Stimulated activated CD8-positive, alpha-beta memory T cell treated with anti-CD3 and anti-CD28 coated beads, Interleukin-7, amount 100 ng/mL, for 4 hours (primary cell): ENCODE measurements at regions not wholly inside any gene's neighbourhood (a gene's known extent, or its start where the extent isn't known, plus 50 kb on each side); places are given as distances from the start of the nearest gene placed in this dataset.

Experiments
- DNase-seq, 2 donors: peaks; one replicate each; pipeline ENCODE4 v3.0.0-alpha.2; 2020; ENCODE audit warnings: low read depth in 2 of 2

- no peak for DNase-seq
These were observed 1092.3 kb downstream of the BCL11A start for GRCh38 chr2:59461127-59461526.

- no peak for DNase-seq
These were observed 1094.7 kb downstream of the BCL11A start for GRCh38 chr2:59458800-59459199.

- no peak for DNase-seq
These were observed 1097.2 kb downstream of the BCL11A start for GRCh38 chr2:59456285-59456684.

- no peak for DNase-seq
These were observed 1104.2 kb downstream of the BCL11A start for GRCh38 chr2:59449274-59449673.

- no peak for DNase-seq
These were observed 1113.0 kb downstream of the BCL11A start for GRCh38 chr2:59440491-59440890.

GRCh38 chr2:59435635-59436034 lies 1117.8 kb downstream of the BCL11A start:
- DNase-seq = no peak

- DNase-seq = no peak
These were observed 1124.5 kb downstream of the BCL11A start for GRCh38 chr2:59428940-59429339.

GRCh38 chr2:59427980-59428379 lies 1125.5 kb downstream of the BCL11A start:
- no peak for DNase-seq

- no peak for DNase-seq
These were observed 1128.2 kb downstream of the BCL11A start for GRCh38 chr2:59425247-59425646.

GRCh38 chr2:59413751-59414570 lies 1139.5 kb downstream of the BCL11A start:
- DNase-seq = no peak

GRCh38 chr2:59399126-59399525 lies 1154.3 kb downstream of the BCL11A start:
- no peak for DNase-seq

- DNase-seq = no peak
These were observed 1155.4 kb downstream of the BCL11A start for GRCh38 chr2:59398081-59398480.

GRCh38 chr2:59395119-59395518 lies 1154.0 kb upstream of the FANCL start:
- no peak for DNase-seq

- DNase-seq = no peak
These were observed 1150.8 kb upstream of the FANCL start for GRCh38 chr2:59391896-59392295.

GRCh38 chr2:59390581-59390980 lies 1149.5 kb upstream of the FANCL start:
- DNase-seq = no peak

- no peak for DNase-seq
These were observed 1148.1 kb upstream of the FANCL start for GRCh38 chr2:59389240-59389639.

- DNase-seq = no peak
These were observed 1144.8 kb upstream of the FANCL start for GRCh38 chr2:59385971-59386370.

GRCh38 chr2:59383473-59383872 lies 1142.3 kb upstream of the FANCL start:
- no peak for DNase-seq

GRCh38 chr2:59378127-59378526 lies 1137.0 kb upstream of the FANCL start:
- no peak for DNase-seq

- DNase-seq = no peak
These were observed 1125.2 kb upstream of the FANCL start for GRCh38 chr2:59366288-59366687.

- no peak for DNase-seq
These were observed 1113.4 kb upstream of the FANCL start for GRCh38 chr2:59354498-59354897.

- DNase-seq = no peak
These were observed 1112.3 kb upstream of the FANCL start for GRCh38 chr2:59353306-59353921.

GRCh38 chr2:59342166-59342565 lies 1101.0 kb upstream of the FANCL start:
- DNase-seq = no peak

- DNase-seq = no peak
These were observed 1098.7 kb upstream of the FANCL start for GRCh38 chr2:59339837-59340207.
